ENCODE measurements at regions not wholly inside any gene's neighbourhood (a gene's known extent, or its start where the extent isn't known, plus 50 kb on each side); places are given as distances from the start of the nearest gene placed in this dataset.

DNA sequence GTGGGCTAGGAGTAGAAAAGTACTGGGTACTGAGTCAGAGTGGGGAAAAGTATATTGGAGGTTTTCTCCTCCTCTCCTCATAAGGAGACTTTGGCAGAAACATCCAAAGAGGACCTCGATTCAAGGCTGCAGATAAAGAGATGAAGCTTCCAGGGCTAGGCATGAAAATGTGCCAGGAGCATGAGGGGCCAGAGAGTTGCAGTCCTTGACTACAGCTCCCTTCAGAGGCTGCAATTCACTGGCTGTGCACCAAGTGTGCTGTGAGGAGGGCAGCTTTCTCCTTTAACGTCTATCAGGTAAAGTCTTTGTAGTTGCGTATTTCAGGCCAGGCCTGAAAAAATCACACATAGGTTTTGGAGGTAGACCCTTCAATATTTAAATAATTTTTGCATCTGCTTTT is 174.9 kb upstream of the VEGFC start:
- H3K4me2 ChIP-seq (ENCODE audit: insufficient read depth, low read length) = no peak overlapping the region
- BruUV-seq (replicated peaks) = no TSS peak
- H3K27ac ChIP-seq (ENCODE audit: insufficient read depth, low read depth, low read length) = no peak overlapping the region
- no peak for TF ChIP-seq JUN (IDR thresholded peaks at IDR 0.05; ENCODE audit: borderline replicate concordance, insufficient read depth, insufficient read length, low read depth)
- no peak for TF ChIP-seq GATA2 (IDR thresholded peaks at IDR 0.05; ENCODE audit: insufficient read depth, insufficient read length, low read depth, low read length)
- TF ChIP-seq MYC (IDR thresholded peaks at IDR 0.05; ENCODE audit: low read depth, low read length) = no peak
- no peak for TF ChIP-seq EZH2 (IDR thresholded peaks at IDR 0.05; ENCODE audit: borderline replicate concordance, low read depth, low read length, severe bottlenecking)
- TF ChIP-seq, protein P1, sequence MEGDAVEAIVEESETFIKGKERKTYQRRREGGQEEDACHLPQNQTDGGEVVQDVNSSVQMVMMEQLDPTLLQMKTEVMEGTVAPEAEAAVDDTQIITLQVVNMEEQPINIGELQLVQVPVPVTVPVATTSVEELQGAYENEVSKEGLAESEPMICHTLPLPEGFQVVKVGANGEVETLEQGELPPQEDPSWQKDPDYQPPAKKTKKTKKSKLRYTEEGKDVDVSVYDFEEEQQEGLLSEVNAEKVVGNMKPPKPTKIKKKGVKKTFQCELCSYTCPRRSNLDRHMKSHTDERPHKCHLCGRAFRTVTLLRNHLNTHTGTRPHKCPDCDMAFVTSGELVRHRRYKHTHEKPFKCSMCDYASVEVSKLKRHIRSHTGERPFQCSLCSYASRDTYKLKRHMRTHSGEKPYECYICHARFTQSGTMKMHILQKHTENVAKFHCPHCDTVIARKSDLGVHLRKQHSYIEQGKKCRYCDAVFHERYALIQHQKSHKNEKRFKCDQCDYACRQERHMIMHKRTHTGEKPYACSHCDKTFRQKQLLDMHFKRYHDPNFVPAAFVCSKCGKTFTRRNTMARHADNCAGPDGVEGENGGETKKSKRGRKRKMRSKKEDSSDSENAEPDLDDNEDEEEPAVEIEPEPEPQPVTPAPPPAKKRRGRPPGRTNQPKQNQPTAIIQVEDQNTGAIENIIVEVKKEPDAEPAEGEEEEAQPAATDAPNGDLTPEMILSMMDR (IDR thresholded peaks at IDR 0.05; ENCODE audit: extremely low read depth in 1 of 2, insufficient read depth in 1 of 2, low read depth in 1 of 2, low read length in 2 of 2) = no peak
- TF ChIP-seq FOS (IDR thresholded peaks at IDR 0.05; ENCODE audit: borderline replicate concordance, insufficient read depth, low read length) = no peak
- TF ChIP-seq, protein P2, sequence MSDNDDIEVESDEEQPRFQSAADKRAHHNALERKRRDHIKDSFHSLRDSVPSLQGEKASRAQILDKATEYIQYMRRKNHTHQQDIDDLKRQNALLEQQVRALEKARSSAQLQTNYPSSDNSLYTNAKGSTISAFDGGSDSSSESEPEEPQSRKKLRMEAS (IDR thresholded peaks at IDR 0.05; ENCODE audit: insufficient read depth, insufficient read length) = no peak
- TF ChIP-seq POLR2A (IDR thresholded peaks at IDR 0.05; ENCODE audit: low read depth, low read length) = no peak
- TF ChIP-seq POLR2AphosphoS5 (IDR thresholded peaks at IDR 0.05; ENCODE audit: insufficient read depth, low read depth, low read length) = no peak
- no peaks in the 10 kb centered on the region for H3K4me1 ChIP-seq (ENCODE audit: control insufficient read depth, extremely low read depth, insufficient read depth, low read length)
- H3K36me3 ChIP-seq (ENCODE audit: control insufficient read depth in 2 of 2, extremely low read depth in 1 of 2, insufficient read depth in 2 of 2, low read length in 2 of 2) = no peaks in the 10 kb centered on the region
- no peaks in the 10 kb centered on the region for H3K9me3 ChIP-seq (replicated peaks; ENCODE audit: control insufficient read depth, insufficient read depth, low read length)
- no peaks in the 10 kb centered on the region for H3K79me2 ChIP-seq (ENCODE audit: control insufficient read depth, insufficient read depth, low read length)
- no peak for FAIRE-seq
- DNase-seq (ENCODE audit: low read depth, low spot score) = no peak
- ChIA-PET CTCF (interaction anchor here (0.7 to 1.6 kb wide), 6 partner anchors 10 to 80 kb away, joined by 3 to 7 read pairs (median 4); no protein-coding TSS in a partner anchor), POLR2A (no interaction called here)
- dilution Hi-C loops (cut with MboI; ENCODE audit: extremely low pct_ligation_motif_present, low sequenced_read_pairs) (no loop called here), intact Hi-C loops (cut with micrococcal nuclease) (no loop called here)
- H3K9me1 ChIP-seq (replicated peaks; ENCODE audit: control insufficient read depth, extremely low read depth, insufficient read depth, low read length) = no peaks in the 10 kb centered on the region
- no peaks in the 10 kb centered on the region for H4K20me1 ChIP-seq (replicated peaks; ENCODE audit: control insufficient read depth, extremely low read depth, insufficient read depth, low read length)
- no peak overlapping the region for H2AFZ ChIP-seq (ENCODE audit: low read depth, low read length)
- no peaks in the 10 kb centered on the region for H3K27me3 ChIP-seq (ENCODE audit: control insufficient read depth in 2 of 2, insufficient read depth in 2 of 2, low read length in 2 of 2)
- H3K9ac ChIP-seq (replicated peaks; ENCODE audit: extremely low read depth, insufficient read depth, low read length) = no peak overlapping the region
- H3K4me3 ChIP-seq (replicated peaks in 1 of 3; ENCODE audit: insufficient read depth in 1 of 3, low read depth in 1 of 3, low read length in 3 of 3) = no peak overlapping the region
